Anterior cingulate cortex (tissue), 58 donors: ENCODE measurements at regions not wholly inside any gene's neighbourhood (a gene's known extent, or its start where the extent isn't known, plus 50 kb on each side); places are given as distances from the start of the nearest gene placed in this dataset.

ENCODE experiments used
- DNase-seq, 58 donors: peaks; one replicate each; lab custom pipeline; 2025; lab: John Stamatoyannopoulos, UW

GRCh38 chr2:157122776-157123175 is 134.7 kb upstream of the GALNT5 start:
- peak in 1 of 58 donors; percentile 5 for DNase-seq

- DNase-seq = peak in 1 of 58 donors; percentile 0
These were observed 132.8 kb upstream of the GALNT5 start for GRCh38 chr2:157124731-157125130.

GRCh38 chr2:157125685-157126084 is 131.8 kb upstream of the GALNT5 start:
- no peak for DNase-seq

GRCh38 chr2:157127249-157128012 is 130.1 kb upstream of the GALNT5 start:
- DNase-seq = peak in 1 of 58 donors; percentile 5

- no peak for DNase-seq
These were observed 113.6 kb upstream of the GALNT5 start for GRCh38 chr2:157143901-157144300.

- DNase-seq = no peak
These were observed 108.2 kb upstream of the GALNT5 start for GRCh38 chr2:157149270-157149669.

- DNase-seq = no peak
These were observed 106.8 kb upstream of the GALNT5 start for GRCh38 chr2:157150747-157151146.

GRCh38 chr2:157152362-157152761 is 105.1 kb upstream of the GALNT5 start:
- no peak for DNase-seq

- no peak for DNase-seq
These were observed 101.5 kb upstream of the GALNT5 start for GRCh38 chr2:157155992-157156391.

- no peak for DNase-seq
These were observed 99.4 kb upstream of the GALNT5 start for GRCh38 chr2:157158111-157158510.

GRCh38 chr2:157159221-157159934 is 98.1 kb upstream of the GALNT5 start:
- DNase-seq = no peak

- no peak for DNase-seq
These were observed 97.4 kb upstream of the GALNT5 start for GRCh38 chr2:157160111-157160510.

GRCh38 chr2:157164370-157164769 is 93.1 kb upstream of the GALNT5 start:
- no peak for DNase-seq

- no peak for DNase-seq
These were observed 92.6 kb upstream of the GALNT5 start for GRCh38 chr2:157164891-157165290.

- no peak for DNase-seq
These were observed 89.0 kb upstream of the GALNT5 start for GRCh38 chr2:157168501-157168900.

GRCh38 chr2:157169889-157170288 is 87.6 kb upstream of the GALNT5 start:
- DNase-seq = no peak

- DNase-seq = no peak
These were observed 87.2 kb upstream of the GALNT5 start for GRCh38 chr2:157170299-157170698.

GRCh38 chr2:157172239-157172638 is 85.3 kb upstream of the GALNT5 start:
- DNase-seq = no peak

GRCh38 chr2:157172866-157173578 is 84.5 kb upstream of the GALNT5 start:
- DNase-seq = no peak

- peak in 5 of 58 donors; percentile 2 to 49 (median 31) for DNase-seq
These were observed 83.7 kb upstream of the GALNT5 start for GRCh38 chr2:157173740-157174184.

- no peak for DNase-seq
These were observed 83.2 kb upstream of the GALNT5 start for GRCh38 chr2:157174321-157174720.
